ENCODE measurements at regions not wholly inside any gene's neighbourhood (a gene's known extent, or its start where the extent isn't known, plus 50 kb on each side); places are given as distances from the start of the nearest gene placed in this dataset.
"Not testable (repeated sequence)": the region's sequence is repeated elsewhere in the genome, so short reads cannot be mapped to it uniquely, and the experiment has no call there.

- DNase-seq (ENCODE audit: low read depth); H3K4me3 ChIP-seq (ENCODE audit: low read depth, low read length); H3K27me3 ChIP-seq (ENCODE audit: control insufficient read depth, insufficient read depth, low read length); H3K36me3 ChIP-seq (ENCODE audit: control insufficient read depth, insufficient read depth, low read length): not testable (repeated sequence)
Measured at GRCh38 chr6:57821325-57821724, 503.9 kb downstream of the PRIM2 start.

GRCh38 chr6:57822448-57822847, 505.0 kb downstream of the PRIM2 start:
- H3K36me3 ChIP-seq (ENCODE audit: control insufficient read depth, insufficient read depth, low read length); H3K4me3 ChIP-seq (ENCODE audit: low read depth, low read length); DNase-seq (ENCODE audit: low read depth); H3K27me3 ChIP-seq (ENCODE audit: control insufficient read depth, insufficient read depth, low read length): not testable (repeated sequence)

DNA sequence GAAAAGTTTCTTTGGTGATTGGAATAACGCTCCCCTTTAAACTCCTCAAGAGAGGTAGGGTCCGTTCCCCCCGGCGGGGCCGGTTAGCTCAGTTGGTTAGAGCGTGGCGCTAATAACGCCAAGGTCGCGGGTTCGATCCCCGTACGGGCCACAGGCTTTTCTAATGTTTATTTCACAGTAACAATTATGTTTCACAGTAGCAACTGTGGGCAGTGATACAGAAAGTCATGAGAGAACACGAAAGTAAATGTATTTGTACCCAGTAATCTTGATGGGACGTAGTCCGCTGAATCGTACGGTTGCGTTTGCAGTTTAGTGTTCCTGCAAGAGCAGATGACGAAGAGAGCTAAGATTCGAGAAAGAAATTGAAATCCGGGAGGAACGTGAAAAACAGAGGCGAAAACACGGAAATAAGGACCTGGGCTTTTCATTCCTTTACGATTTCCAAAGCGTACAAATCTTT, 505.5 kb downstream of the PRIM2 start:
- peaks cover 6% of the 10 kb centered on the region for H3K27me3 ChIP-seq (ENCODE audit: control insufficient read depth, insufficient read depth, low read length)
- TF ChIP-seq, protein P1, sequence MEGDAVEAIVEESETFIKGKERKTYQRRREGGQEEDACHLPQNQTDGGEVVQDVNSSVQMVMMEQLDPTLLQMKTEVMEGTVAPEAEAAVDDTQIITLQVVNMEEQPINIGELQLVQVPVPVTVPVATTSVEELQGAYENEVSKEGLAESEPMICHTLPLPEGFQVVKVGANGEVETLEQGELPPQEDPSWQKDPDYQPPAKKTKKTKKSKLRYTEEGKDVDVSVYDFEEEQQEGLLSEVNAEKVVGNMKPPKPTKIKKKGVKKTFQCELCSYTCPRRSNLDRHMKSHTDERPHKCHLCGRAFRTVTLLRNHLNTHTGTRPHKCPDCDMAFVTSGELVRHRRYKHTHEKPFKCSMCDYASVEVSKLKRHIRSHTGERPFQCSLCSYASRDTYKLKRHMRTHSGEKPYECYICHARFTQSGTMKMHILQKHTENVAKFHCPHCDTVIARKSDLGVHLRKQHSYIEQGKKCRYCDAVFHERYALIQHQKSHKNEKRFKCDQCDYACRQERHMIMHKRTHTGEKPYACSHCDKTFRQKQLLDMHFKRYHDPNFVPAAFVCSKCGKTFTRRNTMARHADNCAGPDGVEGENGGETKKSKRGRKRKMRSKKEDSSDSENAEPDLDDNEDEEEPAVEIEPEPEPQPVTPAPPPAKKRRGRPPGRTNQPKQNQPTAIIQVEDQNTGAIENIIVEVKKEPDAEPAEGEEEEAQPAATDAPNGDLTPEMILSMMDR (IDR thresholded peaks at IDR 0.05; ENCODE audit: insufficient read depth, low read length, poor library complexity, severe bottlenecking): no peak
- H3K4me3 ChIP-seq (ENCODE audit: low read depth, low read length): no peak overlapping the region
- no peaks in the 10 kb centered on the region for H3K36me3 ChIP-seq (ENCODE audit: control insufficient read depth, insufficient read depth, low read length)
- no peak for DNase-seq (ENCODE audit: low read depth)

GRCh38 chr6:57837622-57838209, 520.3 kb downstream of the PRIM2 start:
- H3K4me3 ChIP-seq (ENCODE audit: low read depth, low read length); H3K27me3 ChIP-seq (ENCODE audit: control insufficient read depth, insufficient read depth, low read length); DNase-seq (ENCODE audit: low read depth); H3K36me3 ChIP-seq (ENCODE audit: control insufficient read depth, insufficient read depth, low read length): not testable (repeated sequence)

GRCh38 chr6:57841551-57841950, 524.1 kb downstream of the PRIM2 start:
- DNase-seq (ENCODE audit: low read depth); H3K4me3 ChIP-seq (ENCODE audit: low read depth, low read length); H3K36me3 ChIP-seq (ENCODE audit: control insufficient read depth, insufficient read depth, low read length); H3K27me3 ChIP-seq (ENCODE audit: control insufficient read depth, insufficient read depth, low read length): not testable (repeated sequence)

- not testable (repeated sequence) for H3K4me3 ChIP-seq (ENCODE audit: low read depth, low read length); DNase-seq (ENCODE audit: low read depth); H3K27me3 ChIP-seq (ENCODE audit: control insufficient read depth, insufficient read depth, low read length); H3K36me3 ChIP-seq (ENCODE audit: control insufficient read depth, insufficient read depth, low read length)
Measured at GRCh38 chr6:57853745-57854407, 536.4 kb downstream of the PRIM2 start.

DNA sequence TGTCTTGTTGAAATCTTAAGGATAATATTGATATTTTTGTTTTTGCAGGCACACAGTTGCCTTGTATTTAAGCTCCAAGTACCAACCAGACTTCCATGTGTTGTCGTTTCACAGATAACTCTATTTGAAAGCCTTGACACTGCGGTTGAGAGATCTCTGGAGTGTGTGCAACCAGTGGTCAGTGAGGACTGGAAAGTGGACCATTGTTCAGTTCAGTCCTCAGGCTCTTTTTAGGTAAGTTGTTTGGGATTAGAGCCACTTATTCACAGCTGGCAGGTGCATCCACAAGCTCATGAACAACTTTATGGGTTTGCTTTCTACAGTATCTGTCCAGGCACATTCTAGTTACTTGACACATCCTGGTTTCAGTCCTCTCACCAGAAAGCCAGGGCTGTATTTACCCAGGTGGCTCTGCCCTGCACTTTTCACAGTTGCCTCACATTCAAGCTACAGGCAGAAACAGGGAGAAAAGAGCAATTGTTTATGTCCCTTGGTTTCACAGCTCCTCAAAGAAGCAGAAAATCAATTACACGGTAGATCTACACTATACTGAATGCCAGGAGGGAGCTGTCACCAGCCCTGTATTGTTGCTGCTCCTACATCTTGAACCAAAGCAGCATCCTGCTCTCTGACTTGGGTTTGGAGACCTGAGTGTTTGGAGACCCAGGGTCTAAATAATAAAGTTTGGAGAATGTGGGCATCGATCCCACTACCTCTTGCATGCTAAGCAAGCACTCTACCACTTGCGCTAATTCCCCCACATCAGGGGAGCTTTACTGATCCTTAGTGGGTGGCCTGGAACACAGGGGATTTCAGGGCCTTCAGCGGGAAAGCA, 543.3 kb downstream of the PRIM2 start:
- H3K4me3 ChIP-seq (ENCODE audit: low read depth, low read length); H3K27me3 ChIP-seq (ENCODE audit: control insufficient read depth, insufficient read depth, low read length); DNase-seq (ENCODE audit: low read depth); H3K36me3 ChIP-seq (ENCODE audit: control insufficient read depth, insufficient read depth, low read length): not testable (repeated sequence)

GRCh38 chr6:57870083-57870482, 552.7 kb downstream of the PRIM2 start:
- not testable (repeated sequence) for H3K4me3 ChIP-seq (ENCODE audit: low read depth, low read length); H3K36me3 ChIP-seq (ENCODE audit: control insufficient read depth, insufficient read depth, low read length); DNase-seq (ENCODE audit: low read depth); H3K27me3 ChIP-seq (ENCODE audit: control insufficient read depth, insufficient read depth, low read length)

DNA sequence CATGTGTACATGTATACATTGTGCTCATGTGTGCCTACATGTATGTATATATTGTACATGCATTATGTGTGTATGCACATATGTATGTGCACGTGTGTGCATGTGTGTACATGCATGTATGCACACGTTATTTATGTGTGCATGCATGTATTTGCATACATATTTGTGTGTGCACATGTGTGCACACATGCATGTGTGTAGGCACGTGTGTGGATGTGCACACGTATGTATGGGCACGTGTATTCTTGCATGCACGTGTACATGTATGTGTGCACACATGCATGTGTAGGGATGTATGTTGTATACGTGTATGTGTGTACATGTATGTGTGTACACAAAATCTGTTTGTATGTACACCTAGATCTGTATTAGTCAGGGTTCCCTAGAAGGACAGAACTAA, 556.0 kb downstream of the PRIM2 start:
- not testable (repeated sequence) for H3K36me3 ChIP-seq (ENCODE audit: control insufficient read depth, insufficient read depth, low read length); H3K27me3 ChIP-seq (ENCODE audit: control insufficient read depth, insufficient read depth, low read length); H3K4me3 ChIP-seq (ENCODE audit: low read depth, low read length); DNase-seq (ENCODE audit: low read depth)

DNA sequence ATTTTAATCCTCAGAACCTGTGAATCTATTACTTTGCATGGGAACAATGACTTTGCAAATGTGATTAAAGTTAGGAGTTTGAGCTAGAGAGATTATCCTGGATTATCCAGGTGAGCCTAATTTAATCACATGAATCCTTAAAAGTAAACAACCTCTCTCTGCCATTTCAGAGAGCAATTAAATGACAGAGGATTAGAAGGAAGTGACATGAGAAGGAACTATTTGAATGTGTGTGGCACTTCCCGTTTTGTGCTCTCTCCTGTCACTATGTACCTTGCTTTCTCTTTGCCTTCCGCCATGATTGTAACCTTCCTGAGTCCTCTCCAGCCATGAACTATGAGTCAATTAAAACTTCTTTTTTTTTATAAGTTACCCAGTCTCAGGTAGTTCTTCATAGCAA, 559.2 kb downstream of the PRIM2 start:
- H3K4me3 ChIP-seq (ENCODE audit: low read depth, low read length); DNase-seq (ENCODE audit: low read depth); H3K27me3 ChIP-seq (ENCODE audit: control insufficient read depth, insufficient read depth, low read length); H3K36me3 ChIP-seq (ENCODE audit: control insufficient read depth, insufficient read depth, low read length): not testable (repeated sequence)

DNA sequence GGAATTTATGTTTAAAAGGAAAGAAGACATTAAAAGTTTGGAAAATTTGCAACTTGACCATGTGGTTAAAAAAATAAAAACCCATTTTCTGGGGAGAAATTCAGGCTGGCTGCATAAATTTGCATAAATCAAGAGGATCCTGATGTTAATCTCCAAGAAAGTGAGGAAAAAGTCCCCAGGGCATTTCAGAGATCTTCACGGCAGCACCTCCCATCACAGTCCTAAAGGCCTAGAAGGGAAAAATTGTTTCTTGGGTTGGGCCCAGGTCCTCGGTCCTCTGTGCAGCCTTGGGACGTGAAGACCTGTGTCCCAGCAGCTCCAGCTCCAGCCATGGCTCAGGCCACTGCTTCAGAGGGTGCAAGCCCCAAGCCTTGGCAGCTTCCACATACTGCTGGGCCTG, 560.3 kb downstream of the PRIM2 start:
- not testable (repeated sequence) for H3K4me3 ChIP-seq (ENCODE audit: low read depth, low read length); H3K36me3 ChIP-seq (ENCODE audit: control insufficient read depth, insufficient read depth, low read length); H3K27me3 ChIP-seq (ENCODE audit: control insufficient read depth, insufficient read depth, low read length); DNase-seq (ENCODE audit: low read depth)

DNA sequence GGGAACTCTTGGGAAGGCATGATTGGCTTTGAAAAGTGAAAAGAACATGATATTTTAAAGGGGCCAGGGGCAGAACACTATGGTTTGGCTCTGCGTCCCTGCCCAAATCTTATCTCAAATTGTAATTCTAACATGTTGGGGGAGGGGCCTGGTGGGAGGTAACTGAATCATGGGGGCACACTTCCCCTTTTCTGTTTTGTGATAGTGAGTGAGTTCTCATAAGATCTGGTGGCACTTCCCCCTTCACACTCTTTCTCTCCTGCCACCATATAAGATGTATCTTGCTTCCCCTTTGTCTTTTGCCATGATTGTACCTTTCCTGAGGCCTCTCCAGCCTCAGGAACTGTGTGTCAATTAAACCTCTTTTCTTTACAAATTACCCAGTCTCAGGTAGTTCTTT, 561.4 kb downstream of the PRIM2 start:
- H3K4me3 ChIP-seq (ENCODE audit: low read depth, low read length); H3K36me3 ChIP-seq (ENCODE audit: control insufficient read depth, insufficient read depth, low read length); H3K27me3 ChIP-seq (ENCODE audit: control insufficient read depth, insufficient read depth, low read length); DNase-seq (ENCODE audit: low read depth): not testable (repeated sequence)

DNA sequence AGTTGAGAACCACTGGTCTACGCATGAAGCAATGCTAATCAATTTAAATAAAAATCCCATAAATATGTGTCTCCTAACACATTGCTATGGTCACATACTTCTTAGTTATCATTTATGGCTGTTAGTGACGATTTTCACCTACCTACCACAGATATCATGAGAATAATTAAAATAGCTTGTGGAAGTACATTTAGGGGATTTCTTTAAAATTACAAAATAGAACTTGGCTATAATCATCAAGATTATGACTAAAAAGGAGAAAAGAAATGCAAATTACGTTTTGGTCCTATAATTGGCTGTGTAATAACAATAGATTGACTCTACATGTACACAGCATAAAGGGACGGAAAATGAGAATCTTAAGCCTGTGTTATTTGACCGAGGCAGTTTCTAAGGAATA, 581.4 kb downstream of the PRIM2 start:
- not testable (repeated sequence) for H3K36me3 ChIP-seq (ENCODE audit: control insufficient read depth, insufficient read depth, low read length); H3K4me3 ChIP-seq (ENCODE audit: low read depth, low read length); DNase-seq (ENCODE audit: low read depth)

More for the DNA sequence above, 581.4 kb downstream of the PRIM2 start:
- H3K27me3 ChIP-seq (ENCODE audit: control insufficient read depth, insufficient read depth, low read length): not testable (repeated sequence)
